Activated T-cell treated with anti-CD3 and anti-CD28 coated beads for 4 hours (primary cell): ENCODE measurements at regions not wholly inside any gene's neighbourhood (a gene's known extent, or its start where the extent isn't known, plus 50 kb on each side); places are given as distances from the start of the nearest gene placed in this dataset.

Experiments used
- DNase-seq: peaks from one replicate; pipeline ENCODE4 v3.0.0-alpha.2; 2020

- DNase-seq: no peak
Observed at GRCh38 chr9:135328485-135329417, 150.8 kb upstream of the PPP1R26 start.

- DNase-seq: no peak
Observed at GRCh38 chr9:135329571-135330306, 149.8 kb upstream of the PPP1R26 start.

DNA sequence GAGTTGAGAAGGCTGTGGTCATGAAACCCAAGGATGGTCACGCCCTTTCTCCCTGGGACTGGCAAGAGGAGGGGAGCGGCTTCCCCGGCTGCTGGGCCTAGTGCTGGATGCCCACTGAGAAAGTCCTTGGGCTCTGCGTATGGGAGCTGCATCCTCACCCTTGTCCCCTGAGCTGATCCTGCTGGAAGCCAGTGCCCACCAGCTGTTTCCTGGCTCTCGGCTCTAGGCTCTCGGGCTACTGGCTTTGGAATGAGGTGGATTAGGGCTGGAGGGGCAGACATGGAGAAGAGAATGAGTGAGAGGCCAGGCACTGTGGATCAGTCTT, 149.3 kb upstream of the PPP1R26 start:
- no peak for DNase-seq

DNA sequence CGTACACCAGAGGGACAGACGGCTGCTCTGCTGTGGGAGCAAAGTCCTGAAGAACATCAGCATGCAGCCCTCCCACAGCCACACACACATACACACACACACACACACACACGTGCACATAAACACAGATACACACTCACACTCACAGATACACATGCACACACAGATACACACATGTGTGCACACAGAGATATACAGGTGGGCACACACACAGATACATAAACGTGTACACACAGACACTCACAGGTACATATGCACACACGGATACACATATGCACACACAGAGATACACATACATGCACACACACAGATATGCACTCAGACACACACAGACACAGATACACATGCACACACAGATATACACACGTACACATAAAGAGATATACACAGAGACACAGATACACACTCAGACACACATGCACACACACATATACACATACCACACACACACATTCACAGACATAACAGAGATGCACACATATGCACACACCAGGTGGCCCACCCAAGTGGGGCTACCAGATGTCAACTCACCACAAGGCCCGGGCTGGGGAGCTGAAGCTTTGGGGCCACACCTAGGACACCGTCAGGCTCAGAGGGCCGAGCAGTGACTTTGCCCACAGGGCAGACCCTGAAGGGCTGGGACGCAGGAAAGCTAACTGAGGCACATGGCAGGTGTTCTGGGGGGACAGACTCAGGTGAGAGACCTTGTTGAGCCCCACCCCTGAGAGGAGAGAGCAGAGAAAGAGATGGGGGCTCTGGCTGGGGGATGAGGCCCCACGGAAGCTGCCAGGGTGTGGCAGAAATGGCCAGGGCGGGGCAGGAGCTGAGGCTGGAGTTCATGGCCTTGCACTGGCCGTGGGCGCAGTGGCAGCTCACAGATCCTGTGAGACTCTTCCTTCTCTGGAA, 148.6 kb upstream of the PPP1R26 start:
- no peak for DNase-seq

GRCh38 chr9:135332516-135332915, 147.1 kb upstream of the PPP1R26 start:
- no peak for DNase-seq

- no peak for DNase-seq
Observed at GRCh38 chr9:135332979-135333748, 146.4 kb upstream of the PPP1R26 start.

GRCh38 chr9:135334953-135335460, 144.6 kb upstream of the PPP1R26 start:
- DNase-seq: no peak

- no peak for DNase-seq
Observed at GRCh38 chr9:135335691-135336181, 143.8 kb upstream of the PPP1R26 start.

DNA sequence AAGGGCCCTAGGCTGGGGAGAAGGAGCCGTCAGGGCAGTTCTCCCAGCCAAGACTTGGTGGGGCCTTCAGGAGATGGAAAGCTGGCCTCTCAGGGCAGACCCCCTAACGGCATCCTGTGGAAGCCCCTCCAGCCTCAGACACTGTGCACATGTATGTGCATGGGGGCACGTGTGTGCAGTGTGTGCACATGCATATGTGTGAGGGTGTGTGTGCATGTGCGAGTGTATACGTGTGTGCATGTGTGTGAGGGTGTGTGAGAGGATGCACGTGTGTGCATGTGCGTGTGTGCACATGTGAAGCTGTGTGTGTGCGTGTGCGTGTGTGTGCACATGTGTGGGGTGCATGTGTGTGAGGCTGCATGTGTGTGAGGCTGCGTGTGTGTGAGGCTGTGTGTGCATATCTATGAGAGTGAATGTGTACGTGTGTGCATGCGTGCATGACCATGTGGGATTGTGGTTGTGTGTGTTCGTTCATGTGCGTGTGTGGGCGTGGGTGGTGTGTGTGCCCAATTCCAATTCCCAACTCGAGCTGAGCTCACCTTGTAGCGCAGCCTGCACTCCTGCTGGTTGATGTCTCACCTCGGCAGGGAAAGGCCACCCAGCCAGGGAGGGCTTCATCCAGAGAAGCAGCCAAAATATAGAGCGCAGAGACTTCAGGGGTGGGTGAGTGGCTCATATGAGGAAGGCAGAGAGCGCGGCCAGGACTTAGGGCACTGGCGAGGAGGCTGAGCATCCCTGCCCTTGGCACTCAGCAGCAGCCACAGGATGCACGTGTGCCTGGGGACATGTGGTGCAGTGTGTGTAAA, 142.7 kb upstream of the PPP1R26 start:
- no peak for DNase-seq

GRCh38 chr9:135338546-135338945, 141.0 kb upstream of the PPP1R26 start:
- no peak for DNase-seq

- DNase-seq: no peak
Observed at GRCh38 chr9:135339378-135339973, 140.1 kb upstream of the PPP1R26 start.

GRCh38 chr9:135340143-135340655, 139.4 kb upstream of the PPP1R26 start:
- DNase-seq: no peak

GRCh38 chr9:135340726-135341475, 138.7 kb upstream of the PPP1R26 start:
- no peak for DNase-seq

DNA sequence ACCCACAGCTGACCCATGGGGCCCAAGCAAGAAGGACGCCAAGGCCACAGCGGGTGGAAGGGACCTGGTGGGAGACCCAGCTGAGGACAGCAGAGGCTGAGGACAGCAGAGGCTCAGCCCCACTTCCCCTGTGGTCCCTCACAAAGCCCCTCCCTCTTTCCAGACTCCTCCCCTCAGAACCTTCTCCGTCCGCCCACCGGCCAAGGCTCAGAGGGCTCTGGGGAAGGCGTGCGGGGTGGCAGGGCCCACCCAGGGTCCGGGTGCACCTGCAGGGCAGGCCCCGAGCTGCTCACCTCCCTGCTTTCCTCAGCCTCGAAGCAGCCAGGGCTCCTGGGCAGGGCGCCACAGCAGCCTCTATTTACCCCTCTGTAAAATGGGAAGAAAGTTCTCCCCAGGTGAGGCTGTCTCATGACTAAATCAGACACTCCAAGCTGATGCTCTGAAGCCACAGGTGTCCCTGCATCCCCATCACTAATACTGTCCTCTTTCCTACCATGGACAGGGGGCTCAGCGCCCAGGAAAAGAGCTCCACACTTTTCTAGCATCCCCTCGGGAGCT, 137.9 kb upstream of the PPP1R26 start:
- DNase-seq: no peak

DNA sequence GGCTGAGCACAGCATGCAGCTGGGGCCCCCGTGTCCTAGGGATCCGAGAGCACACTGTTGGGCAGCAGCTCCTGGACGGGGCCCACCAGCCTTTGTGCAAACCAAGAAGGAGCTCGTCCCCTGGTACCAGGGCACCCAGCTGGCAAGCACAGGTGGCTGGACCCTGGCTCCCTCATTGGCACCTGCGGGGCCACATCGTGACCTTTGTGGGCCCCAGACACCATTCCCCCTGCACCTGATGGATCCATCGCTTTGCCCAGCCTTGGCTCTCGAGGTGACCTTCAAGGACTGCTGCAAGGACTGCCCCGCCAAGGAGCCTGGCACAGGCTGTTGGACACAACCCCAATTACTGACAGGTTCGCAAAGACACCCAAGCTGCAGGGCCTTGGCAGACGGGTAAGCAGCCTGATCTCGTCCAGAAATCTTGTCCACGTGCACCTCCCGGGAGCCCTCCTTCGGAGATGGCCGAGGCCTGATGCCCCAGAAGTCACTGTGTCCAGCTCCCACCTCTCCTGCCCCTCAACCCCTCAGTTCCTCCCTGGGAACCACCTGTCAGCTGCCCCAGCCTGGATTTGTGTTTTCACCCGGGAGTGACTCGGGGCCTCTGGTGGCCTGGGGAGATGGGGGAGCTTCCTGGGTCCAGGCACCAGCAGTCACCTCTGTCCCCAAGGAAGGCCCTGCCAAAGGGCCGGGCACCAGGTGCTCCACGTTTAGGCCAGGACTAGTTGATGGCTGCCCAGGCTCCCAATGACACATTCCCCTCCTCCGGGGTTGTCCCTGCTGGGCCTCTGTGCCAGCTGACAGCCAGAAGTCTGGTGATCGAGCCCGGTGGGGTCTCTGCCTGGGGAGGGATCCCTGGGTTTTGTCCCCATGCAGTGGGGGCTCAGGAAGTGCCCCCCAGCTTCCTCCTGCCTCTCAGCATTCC, 137.1 kb upstream of the PPP1R26 start:
- DNase-seq: no peak

GRCh38 chr9:135343136-135343535, 136.4 kb upstream of the PPP1R26 start:
- no peak for DNase-seq

DNA sequence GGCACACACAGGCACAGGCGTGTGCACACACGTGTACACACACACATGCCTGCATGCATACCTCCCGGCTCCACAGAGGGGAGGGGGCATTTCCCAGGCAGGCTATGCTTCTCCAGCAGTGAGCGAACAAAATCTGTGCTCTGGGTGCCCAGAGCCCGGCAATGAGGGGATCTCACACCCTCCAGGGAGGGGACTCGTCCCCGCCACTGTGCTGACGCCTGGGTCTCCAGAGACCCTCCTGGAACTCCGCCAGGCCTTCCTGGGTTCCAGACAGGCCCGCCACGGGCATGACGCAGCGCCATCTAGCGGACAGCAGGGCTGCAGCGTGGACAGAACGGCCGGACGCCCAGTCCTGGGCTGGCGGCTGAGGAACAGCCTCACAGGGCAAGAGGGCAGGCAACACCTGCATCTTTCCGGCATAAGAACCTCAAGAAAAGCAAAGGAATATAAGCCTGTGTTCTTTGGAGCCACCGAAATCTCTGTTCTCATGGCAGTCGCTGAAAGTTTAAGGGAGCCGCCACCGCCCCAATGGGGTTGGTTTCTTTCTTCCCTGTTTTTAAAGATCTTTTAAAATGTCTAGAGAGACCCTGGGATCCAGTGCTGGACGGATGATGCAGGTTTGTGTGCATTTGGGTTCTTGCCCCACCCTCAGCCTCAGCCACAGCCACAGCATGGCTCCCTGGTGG, 135.6 kb upstream of the PPP1R26 start:
- DNase-seq: peak; percentile 14

- no peak for DNase-seq
Observed at GRCh38 chr9:135344523-135344901, 135.1 kb upstream of the PPP1R26 start.
